ENCODE measurements at regions not wholly inside any gene's neighbourhood (a gene's known extent, or its start where the extent isn't known, plus 50 kb on each side); places are given as distances from the start of the nearest gene placed in this dataset.

GRCh38 chr15:77909182-77909940, 168.2 kb downstream of the TBC1D2B start:
- H3K4me3 ChIP-seq (replicated peaks in 1 of 3; ENCODE audit: insufficient read depth in 1 of 3, low read depth in 2 of 3, low read length in 3 of 3): no peak overlapping the region
- no peaks in the 10 kb centered on the region for H3K9me3 ChIP-seq (ENCODE audit: low read length)
- no TSS peak for BruUV-seq (replicated peaks)
- in situ Hi-C loops (cut with HindIII; ENCODE audit: extremely low pct_ligation_motif_present, low pct_unique_long_range_greater_than_20kb): no loop called here
- CTCF ChIA-PET (ENCODE audit: low intra/inter-chr PET ratio, low total read pairs): interaction anchor here (1.5 kb wide), 1 partner anchor 332 kb away, joined by 5 read pairs; no protein-coding TSS in a partner anchor
- H3K4me2 ChIP-seq (ENCODE audit: low read depth, low read length): no peak overlapping the region
- intact Hi-C loops (cut with micrococcal nuclease; ENCODE audit: unreplicated experiment): no loop called here
- H3K36me3 ChIP-seq (replicated peaks in 1 of 2; ENCODE audit: control insufficient read depth in 1 of 2, insufficient read depth in 2 of 2, low read length in 2 of 2): no peaks in the 10 kb centered on the region
- no peak for DNase-seq (ENCODE audit: low spot score)
- POLR2A ChIA-PET: no interaction called here
- 56% methylated on average over 12 of the region's 14 CpGs for WGBS (ENCODE audit: low lambda C conversion rate)
- H3K79me2 ChIP-seq (ENCODE audit: insufficient read depth, low read length): no peaks in the 10 kb centered on the region
- H3K27ac ChIP-seq (ENCODE audit: extremely low read length, insufficient read depth, low read length): no peak overlapping the region
- H3K4me1 ChIP-seq (ENCODE audit: insufficient read depth, low read length): peaks cover 7% of the 10 kb centered on the region; the same call in 1 of the 2 replicates
- H4K20me1 ChIP-seq (ENCODE audit: insufficient read depth, low read length): no peaks in the 10 kb centered on the region
- TF ChIP-seq YY1 (IDR thresholded peaks at IDR 0.05; ENCODE audit: insufficient read depth, insufficient replicate concordance, low read depth, low read length) (no peak), TFDP2 (CRISPR knock-in tag; IDR thresholded peaks at IDR 0.05) (no peak), ZSCAN22 (CRISPR knock-in tag; IDR thresholded peaks at IDR 0.05) (no peak), FOXK1 (CRISPR knock-in tag; IDR thresholded peaks at IDR 0.05; ENCODE audit: borderline replicate concordance, low read depth) (no peak), ZMAT5 (CRISPR knock-in tag; IDR thresholded peaks at IDR 0.05; ENCODE audit: borderline replicate concordance, low read depth) (no peak), MTF2 (CRISPR knock-in tag; IDR thresholded peaks at IDR 0.05; ENCODE audit: borderline replicate concordance) (no peak), IRX3 (CRISPR knock-in tag; IDR thresholded peaks at IDR 0.05; ENCODE audit: borderline replicate concordance, low read depth) (no peak), AGO2 (optimal IDR thresholded peaks at IDR 0.05; ENCODE audit: low read depth, low read length) (no peak)
- TF ChIP-seq, protein P1, sequence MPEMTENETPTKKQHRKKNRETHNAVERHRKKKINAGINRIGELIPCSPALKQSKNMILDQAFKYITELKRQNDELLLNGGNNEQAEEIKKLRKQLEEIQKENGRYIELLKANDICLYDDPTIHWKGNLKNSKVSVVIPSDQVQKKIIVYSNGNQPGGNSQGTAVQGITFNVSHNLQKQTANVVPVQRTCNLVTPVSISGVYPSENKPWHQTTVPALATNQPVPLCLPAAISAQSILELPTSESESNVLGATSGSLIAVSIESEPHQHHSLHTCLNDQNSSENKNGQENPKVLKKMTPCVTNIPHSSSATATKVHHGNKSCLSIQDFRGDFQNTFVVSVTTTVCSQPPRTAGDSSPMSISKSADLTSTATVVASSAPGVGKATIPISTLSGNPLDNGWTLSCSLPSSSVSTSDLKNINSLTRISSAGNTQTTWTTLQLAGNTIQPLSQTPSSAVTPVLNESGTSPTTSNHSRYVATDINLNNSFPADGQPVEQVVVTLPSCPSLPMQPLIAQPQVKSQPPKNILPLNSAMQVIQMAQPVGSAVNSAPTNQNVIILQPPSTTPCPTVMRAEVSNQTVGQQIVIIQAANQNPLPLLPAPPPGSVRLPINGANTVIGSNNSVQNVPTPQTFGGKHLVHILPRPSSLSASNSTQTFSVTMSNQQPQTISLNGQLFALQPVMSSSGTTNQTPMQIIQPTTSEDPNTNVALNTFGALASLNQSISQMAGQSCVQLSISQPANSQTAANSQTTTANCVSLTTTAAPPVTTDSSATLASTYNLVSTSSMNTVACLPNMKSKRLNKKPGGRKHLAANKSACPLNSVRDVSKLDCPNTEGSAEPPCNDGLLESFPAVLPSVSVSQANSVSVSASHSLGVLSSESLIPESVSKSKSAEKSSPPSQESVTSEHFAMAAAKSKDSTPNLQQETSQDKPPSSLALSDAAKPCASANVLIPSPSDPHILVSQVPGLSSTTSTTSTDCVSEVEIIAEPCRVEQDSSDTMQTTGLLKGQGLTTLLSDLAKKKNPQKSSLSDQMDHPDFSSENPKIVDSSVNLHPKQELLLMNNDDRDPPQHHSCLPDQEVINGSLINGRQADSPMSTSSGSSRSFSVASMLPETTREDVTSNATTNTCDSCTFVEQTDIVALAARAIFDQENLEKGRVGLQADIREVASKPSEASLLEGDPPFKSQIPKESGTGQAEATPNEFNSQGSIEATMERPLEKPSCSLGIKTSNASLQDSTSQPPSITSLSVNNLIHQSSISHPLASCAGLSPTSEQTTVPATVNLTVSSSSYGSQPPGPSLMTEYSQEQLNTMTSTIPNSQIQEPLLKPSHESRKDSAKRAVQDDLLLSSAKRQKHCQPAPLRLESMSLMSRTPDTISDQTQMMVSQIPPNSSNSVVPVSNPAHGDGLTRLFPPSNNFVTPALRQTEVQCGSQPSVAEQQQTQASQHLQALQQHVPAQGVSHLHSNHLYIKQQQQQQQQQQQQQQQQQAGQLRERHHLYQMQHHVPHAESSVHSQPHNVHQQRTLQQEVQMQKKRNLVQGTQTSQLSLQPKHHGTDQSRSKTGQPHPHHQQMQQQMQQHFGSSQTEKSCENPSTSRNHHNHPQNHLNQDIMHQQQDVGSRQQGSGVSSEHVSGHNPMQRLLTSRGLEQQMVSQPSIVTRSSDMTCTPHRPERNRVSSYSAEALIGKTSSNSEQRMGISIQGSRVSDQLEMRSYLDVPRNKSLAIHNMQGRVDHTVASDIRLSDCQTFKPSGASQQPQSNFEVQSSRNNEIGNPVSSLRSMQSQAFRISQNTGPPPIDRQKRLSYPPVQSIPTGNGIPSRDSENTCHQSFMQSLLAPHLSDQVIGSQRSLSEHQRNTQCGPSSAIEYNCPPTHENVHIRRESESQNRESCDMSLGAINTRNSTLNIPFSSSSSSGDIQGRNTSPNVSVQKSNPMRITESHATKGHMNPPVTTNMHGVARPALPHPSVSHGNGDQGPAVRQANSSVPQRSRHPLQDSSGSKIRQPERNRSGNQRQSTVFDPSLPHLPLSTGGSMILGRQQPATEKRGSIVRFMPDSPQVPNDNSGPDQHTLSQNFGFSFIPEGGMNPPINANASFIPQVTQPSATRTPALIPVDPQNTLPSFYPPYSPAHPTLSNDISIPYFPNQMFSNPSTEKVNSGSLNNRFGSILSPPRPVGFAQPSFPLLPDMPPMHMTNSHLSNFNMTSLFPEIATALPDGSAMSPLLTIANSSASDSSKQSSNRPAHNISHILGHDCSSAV (CRISPR knock-in tag; IDR thresholded peaks at IDR 0.05; ENCODE audit: borderline replicate concordance): no peak
- H2AFZ ChIP-seq (ENCODE audit: low read length): no peak overlapping the region
- no peaks in the 10 kb centered on the region; a peak in 2 of 5 replicates for H3K27me3 ChIP-seq (ENCODE audit: control insufficient read depth in 1 of 2, insufficient read depth in 2 of 2, low read length in 2 of 2)
- no peak for ATAC-seq
- H3K9ac ChIP-seq (ENCODE audit: insufficient read depth, low read depth, low read length): no peak overlapping the region
- FAIRE-seq: no peak
